ENCODE measurements at regions not wholly inside any gene's neighbourhood (a gene's known extent, or its start where the extent isn't known, plus 50 kb on each side); places are given as distances from the start of the nearest gene placed in this dataset.
"Not testable (repeated sequence)": the region's sequence is repeated elsewhere in the genome, so short reads cannot be mapped to it uniquely, and the experiment has no call there.

DNA sequence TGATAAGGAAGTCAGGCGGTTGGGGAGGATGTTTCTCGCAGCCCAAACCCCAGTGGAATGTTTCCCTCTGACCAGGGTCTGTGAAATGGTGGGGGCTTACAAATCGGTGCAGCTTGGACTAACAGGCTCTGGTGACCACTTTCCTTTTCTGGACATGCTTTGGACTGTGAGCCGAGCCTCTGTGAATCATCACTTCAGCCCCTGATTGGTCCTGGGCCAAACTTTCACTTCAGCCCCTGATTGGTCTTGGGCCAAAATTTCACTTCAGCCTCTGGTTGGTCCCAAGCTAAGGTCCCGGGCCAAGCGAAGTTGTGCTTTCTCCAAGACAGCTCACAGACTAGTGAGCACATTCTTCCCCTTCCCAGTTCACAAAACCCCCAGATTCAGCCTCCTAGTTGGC is 223.7 kb upstream of the ANKRD20A1 start:
- DNase-seq (ENCODE audit: extremely low read depth in 1 of 4, low spot score in 3 of 4); intact Hi-C loops (cut with micrococcal nuclease); CTCF ChIA-PET (ENCODE audit: low intra/inter-chr PET ratio); H3K79me2 ChIP-seq (ENCODE audit: control insufficient read depth, insufficient read depth, low read length); H3K9ac ChIP-seq (ENCODE audit: insufficient read depth in 1 of 2, low read depth in 2 of 2, low read length in 2 of 2); H3K27me3 ChIP-seq (ENCODE audit: control insufficient read depth in 2 of 2, insufficient read depth in 2 of 2, low read length in 2 of 2); FAIRE-seq; H4K20me1 ChIP-seq (replicated peaks; ENCODE audit: control insufficient read depth, insufficient read depth, low read length); H2AFZ ChIP-seq (ENCODE audit: low read depth, low read length); ATAC-seq; in situ Hi-C loops (cut with MboI); H3K4me1 ChIP-seq (replicated peaks in 1 of 2; ENCODE audit: control insufficient read depth in 2 of 2, insufficient read depth in 2 of 2, low read length in 2 of 2); H3K27ac ChIP-seq (ENCODE audit: extremely low read depth, low read depth, low read length); BruUV-seq (replicated peaks); H3K9me1 ChIP-seq (ENCODE audit: control insufficient read depth, insufficient read depth, low read length); H3K9me3 ChIP-seq (replicated peaks; ENCODE audit: control insufficient read depth, insufficient read depth, low read depth, low read length); H3K4me3 ChIP-seq; H3K4me2 ChIP-seq (ENCODE audit: insufficient read depth, low read length); H3K36me3 ChIP-seq (ENCODE audit: control insufficient read depth, insufficient read depth, low read length); POLR2A ChIA-PET: not testable (repeated sequence)
- no CpG with 5 or more reads among the region's 6 CpGs for WGBS (ENCODE audit: insufficient coverage, low coverage, missing lambda C conversion rate)

- peak; percentile 87 for ATAC-seq
- H3K9me1 ChIP-seq (ENCODE audit: control insufficient read depth, insufficient read depth, low read length); H3K9me3 ChIP-seq (replicated peaks; ENCODE audit: control insufficient read depth, insufficient read depth, low read depth, low read length); H3K4me1 ChIP-seq (replicated peaks in 1 of 2; ENCODE audit: control insufficient read depth in 2 of 2, insufficient read depth in 2 of 2, low read length in 2 of 2); H3K79me2 ChIP-seq (ENCODE audit: control insufficient read depth, insufficient read depth, low read length); H3K27ac ChIP-seq (ENCODE audit: extremely low read depth, low read depth, low read length); intact Hi-C loops (cut with micrococcal nuclease); H3K4me2 ChIP-seq (ENCODE audit: insufficient read depth, low read length); FAIRE-seq; H4K20me1 ChIP-seq (replicated peaks; ENCODE audit: control insufficient read depth, insufficient read depth, low read length); H2AFZ ChIP-seq (ENCODE audit: low read depth, low read length); CTCF ChIA-PET (ENCODE audit: low intra/inter-chr PET ratio); BruUV-seq (replicated peaks); H3K4me3 ChIP-seq; DNase-seq (ENCODE audit: extremely low read depth in 1 of 4, low spot score in 3 of 4); H3K9ac ChIP-seq (ENCODE audit: insufficient read depth in 1 of 2, low read depth in 2 of 2, low read length in 2 of 2); POLR2A ChIA-PET; H3K27me3 ChIP-seq (ENCODE audit: control insufficient read depth in 2 of 2, insufficient read depth in 2 of 2, low read length in 2 of 2); in situ Hi-C loops (cut with MboI); H3K36me3 ChIP-seq (ENCODE audit: control insufficient read depth, insufficient read depth, low read length): not testable (repeated sequence)
- 86% methylated on average over 9 of the region's 15 CpGs for WGBS (ENCODE audit: insufficient coverage, low coverage, missing lambda C conversion rate)
Observed at GRCh38 chr9:67611900-67612299, 246.8 kb upstream of the ANKRD20A1 start.

DNA sequence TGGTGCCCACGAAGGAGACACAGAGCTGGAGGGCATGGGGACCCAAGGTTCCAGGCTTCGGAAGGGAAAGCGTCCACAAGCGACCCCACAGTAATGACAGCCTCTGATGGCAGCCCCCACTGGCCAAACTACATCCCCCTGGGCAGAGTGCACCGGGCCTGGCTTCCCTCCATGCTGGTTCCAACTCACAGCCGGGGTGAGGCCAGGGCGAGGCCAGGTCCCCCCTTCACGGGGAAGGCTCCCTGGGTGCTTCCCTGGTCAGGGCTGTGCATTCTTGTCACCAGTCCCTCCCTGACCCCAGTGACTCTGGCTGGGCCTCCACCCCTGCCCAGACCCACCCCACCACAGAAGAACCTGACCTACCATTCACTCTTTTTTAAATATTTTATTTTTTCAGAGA is 248.9 kb upstream of the ANKRD20A1 start:
- H3K27me3 ChIP-seq (ENCODE audit: control insufficient read depth in 2 of 2, insufficient read depth in 2 of 2, low read length in 2 of 2); H3K4me2 ChIP-seq (ENCODE audit: insufficient read depth, low read length); H3K4me3 ChIP-seq; in situ Hi-C loops (cut with MboI); H2AFZ ChIP-seq (ENCODE audit: low read depth, low read length); H3K27ac ChIP-seq (ENCODE audit: extremely low read depth, low read depth, low read length); CTCF ChIA-PET (ENCODE audit: low intra/inter-chr PET ratio); POLR2A ChIA-PET; BruUV-seq (replicated peaks); FAIRE-seq; H4K20me1 ChIP-seq (replicated peaks; ENCODE audit: control insufficient read depth, insufficient read depth, low read length); H3K9ac ChIP-seq (ENCODE audit: insufficient read depth in 1 of 2, low read depth in 2 of 2, low read length in 2 of 2); DNase-seq (ENCODE audit: extremely low read depth in 1 of 4, low spot score in 3 of 4); H3K4me1 ChIP-seq (replicated peaks in 1 of 2; ENCODE audit: control insufficient read depth in 2 of 2, insufficient read depth in 2 of 2, low read length in 2 of 2); H3K36me3 ChIP-seq (ENCODE audit: control insufficient read depth, insufficient read depth, low read length); ATAC-seq; H3K9me3 ChIP-seq (replicated peaks; ENCODE audit: control insufficient read depth, insufficient read depth, low read depth, low read length); intact Hi-C loops (cut with micrococcal nuclease); H3K79me2 ChIP-seq (ENCODE audit: control insufficient read depth, insufficient read depth, low read length); H3K9me1 ChIP-seq (ENCODE audit: control insufficient read depth, insufficient read depth, low read length): not testable (repeated sequence)
- WGBS (ENCODE audit: insufficient coverage, low coverage, missing lambda C conversion rate): 75% methylated on average over 3 of the region's 8 CpGs

GRCh38 chr9:67609435-67609834 is 249.3 kb upstream of the ANKRD20A1 start:
- H3K79me2 ChIP-seq (ENCODE audit: control insufficient read depth, insufficient read depth, low read length); H3K4me2 ChIP-seq (ENCODE audit: insufficient read depth, low read length); BruUV-seq (replicated peaks); intact Hi-C loops (cut with micrococcal nuclease); H4K20me1 ChIP-seq (replicated peaks; ENCODE audit: control insufficient read depth, insufficient read depth, low read length); H3K9ac ChIP-seq (ENCODE audit: insufficient read depth in 1 of 2, low read depth in 2 of 2, low read length in 2 of 2); FAIRE-seq; H3K9me1 ChIP-seq (ENCODE audit: control insufficient read depth, insufficient read depth, low read length); H3K36me3 ChIP-seq (ENCODE audit: control insufficient read depth, insufficient read depth, low read length); H3K4me1 ChIP-seq (replicated peaks in 1 of 2; ENCODE audit: control insufficient read depth in 2 of 2, insufficient read depth in 2 of 2, low read length in 2 of 2); H3K27me3 ChIP-seq (ENCODE audit: control insufficient read depth in 2 of 2, insufficient read depth in 2 of 2, low read length in 2 of 2); H3K9me3 ChIP-seq (replicated peaks; ENCODE audit: control insufficient read depth, insufficient read depth, low read depth, low read length); H3K4me3 ChIP-seq; DNase-seq (ENCODE audit: extremely low read depth in 1 of 4, low spot score in 3 of 4); H3K27ac ChIP-seq (ENCODE audit: extremely low read depth, low read depth, low read length); POLR2A ChIA-PET; CTCF ChIA-PET (ENCODE audit: low intra/inter-chr PET ratio); in situ Hi-C loops (cut with MboI); H2AFZ ChIP-seq (ENCODE audit: low read depth, low read length); ATAC-seq: not testable (repeated sequence)
- 50% methylated on average over 1 of the region's 7 CpGs for WGBS (ENCODE audit: insufficient coverage, low coverage, missing lambda C conversion rate)
